GM12878 (cell line): ENCODE measurements at regions not wholly inside any gene's neighbourhood (a gene's known extent, or its start where the extent isn't known, plus 50 kb on each side); places are given as distances from the start of the nearest gene placed in this dataset.
"Not testable (repeated sequence)": the region's sequence is repeated elsewhere in the genome, so short reads cannot be mapped to it uniquely, and the experiment has no call there.

Source experiments
- ATAC-seq: fragments of 200-7000 bp; cut with Tn5 transposase; 3 replicates; pipeline ENCODE4 v1.9.1; 2020; ENCODE audit warnings: mild to moderate bottlenecking, moderate library complexity
- BruUV-seq: library from RNA; stranded (reverse); fragments of 400-500 nt; replicated peaks from 2 replicates; lab custom pipeline; 2021; lab: Mats Ljungman, UMichigan
- CTCF ChIA-PET: fragments of 300-600 bp; sonication (Branson Sonifier 250); formaldehyde crosslinking; extraction: SDS; loops from one replicate; lab custom pipeline; 2021; ENCODE audit warnings: inconsistent platforms; lab: Yijun Ruan, JAX
- POLR2A ChIA-PET: fragments of 350-600 bp; formaldehyde crosslinking; extraction: SDS; loops from one replicate; lab custom pipeline; 2021; ENCODE audit warnings: inconsistent platforms; lab: Charles Lee
- RAD21 ChIA-PET: fragments of 300-600 bp; sonication (Branson Sonifier 250); formaldehyde crosslinking; loops from one replicate; lab custom pipeline; 2023; ENCODE audit warnings: antibody characterized with exemption; ENCODE audit not compliant: unreplicated experiment; lab: Charles Lee
- SMC1A ChIA-PET: fragments of 300-600 bp; sonication (Branson Sonifier 250); formaldehyde crosslinking; loops from one replicate; lab custom pipeline; 2023; ENCODE audit not compliant: unreplicated experiment, uncharacterized antibody; lab: Charles Lee
- DNase-seq: peaks from one replicate; pipeline ENCODE4 v3.0.0-alpha.2; 2011; ENCODE audit warnings: low read depth, low spot score
- FAIRE-seq: peaks from 3 replicates; lab custom pipeline; 2011; peaks lifted over from hg19 to GRCh38; lab: Jason Lieb, UNC
- H2AFZ ChIP-seq: 2 replicates; pipeline ENCODE4 v1.6.0; 2011; ENCODE audit warnings: low read depth, low read length, control low read depth; ENCODE audit not compliant: control insufficient read depth
- H3K27ac ChIP-seq: 2 replicates; pipeline ENCODE4 v1.5.1; 2011; ENCODE audit warnings: control low read depth; ENCODE audit not compliant: control insufficient read depth, insufficient read depth
- H3K27me3 ChIP-seq, 2 experiments: replicated peaks in 1 of 2; 2 replicates each; pipeline versions ENCODE4 v1.6.0 to v1.6.1; 2011; ENCODE audit warnings: low read length in 1 of 2; ENCODE audit not compliant: control insufficient read depth in 2 of 2, insufficient read depth in 2 of 2
- H3K36me3 ChIP-seq, 2 experiments: 2 replicates each; pipeline ENCODE4 v1.5.1; 2011; ENCODE audit warnings: low read length in 1 of 2; ENCODE audit not compliant: control insufficient read depth in 2 of 2, insufficient read depth in 2 of 2
- H3K4me1 ChIP-seq: 2 replicates; pipeline ENCODE4 v1.6.1; 2011; ENCODE audit warnings: mild to moderate bottlenecking, low read length, moderate library complexity, mixed read lengths; ENCODE audit not compliant: control insufficient read depth, insufficient read depth
- H3K4me2 ChIP-seq: 2 replicates; pipeline ENCODE4 v1.6.0; 2011; ENCODE audit warnings: control low read depth; ENCODE audit not compliant: control insufficient read depth, insufficient read depth
- H3K4me3 ChIP-seq: fragments of 200-600 bp; sonication (generic); 2 replicates; pipeline ENCODE4 v1.5.1; 2016
- H3K79me2 ChIP-seq: 2 replicates; pipeline ENCODE4 v1.6.0; 2011; ENCODE audit warnings: low read length; ENCODE audit not compliant: control insufficient read depth, insufficient read depth
- H3K9ac ChIP-seq: 2 replicates; pipeline ENCODE4 v1.8.0; 2011; ENCODE audit warnings: low read length, control low read depth, mixed read lengths; ENCODE audit not compliant: control insufficient read depth, insufficient read depth
- H3K9me3 ChIP-seq: replicated peaks from 3 replicates; pipeline ENCODE4 v1.5.1; 2011; ENCODE audit warnings: mild to moderate bottlenecking, low read length; ENCODE audit not compliant: control insufficient read depth, insufficient read depth
- H4K20me1 ChIP-seq: 2 replicates; pipeline ENCODE4 v1.6.0; 2011; ENCODE audit not compliant: control insufficient read depth, insufficient read depth
- CTCF ChIP-seq, 3 experiments: IDR thresholded peaks in 2 of 3; conservative IDR thresholded peaks in 1 of 3; 2 replicates each; pipeline ENCODE4 v1.5.1; 2011; ENCODE audit warnings: low read depth in 3 of 3, low read length in 3 of 3, mild to moderate bottlenecking in 3 of 3, control low read depth in 2 of 3, moderate library complexity in 2 of 3, inconsistent platforms in 1 of 3, mixed read lengths in 1 of 3; ENCODE audit not compliant: control insufficient read depth in 2 of 3, insufficient read depth in 1 of 3; ENCODE audit errors: extremely low read depth in 1 of 3
- RAD21 ChIP-seq: IDR thresholded peaks from 2 replicates; pipeline ENCODE4 v1.6.1; 2011; ENCODE audit warnings: mild to moderate bottlenecking, low read depth, low read length, moderate library complexity; ENCODE audit not compliant: insufficient read depth
- SMC3 ChIP-seq: IDR thresholded peaks from 2 replicates; pipeline ENCODE4 v1.6.1; 2011; ENCODE audit warnings: low read length, improper control_type of control experiment, borderline replicate concordance
- WGBS: methylation state at CpG from one replicate; pipeline ENCODE4 v1.1.6; 2016; ENCODE audit warnings: low lambda C conversion rate; ENCODE audit not compliant: insufficient replicate concordance, insufficient coverage; ENCODE audit errors: missing lambda C conversion rate; 5-methylcytosine and 5-hydroxymethylcytosine counted together
- in situ Hi-C: fragments of 300-500 bp; cut with MboI; formaldehyde crosslinking; loops from 9 replicates; pipeline ENCODE4 v1.14.3; 2018; ENCODE audit warnings: mixed read lengths
- intact Hi-C: fragments of 100-400 bp; cut with micrococcal nuclease; formaldehyde crosslinking; loops from one replicate; pipeline ENCODE4 v1.14.2; 2022; ENCODE audit not compliant: unreplicated experiment

DNA sequence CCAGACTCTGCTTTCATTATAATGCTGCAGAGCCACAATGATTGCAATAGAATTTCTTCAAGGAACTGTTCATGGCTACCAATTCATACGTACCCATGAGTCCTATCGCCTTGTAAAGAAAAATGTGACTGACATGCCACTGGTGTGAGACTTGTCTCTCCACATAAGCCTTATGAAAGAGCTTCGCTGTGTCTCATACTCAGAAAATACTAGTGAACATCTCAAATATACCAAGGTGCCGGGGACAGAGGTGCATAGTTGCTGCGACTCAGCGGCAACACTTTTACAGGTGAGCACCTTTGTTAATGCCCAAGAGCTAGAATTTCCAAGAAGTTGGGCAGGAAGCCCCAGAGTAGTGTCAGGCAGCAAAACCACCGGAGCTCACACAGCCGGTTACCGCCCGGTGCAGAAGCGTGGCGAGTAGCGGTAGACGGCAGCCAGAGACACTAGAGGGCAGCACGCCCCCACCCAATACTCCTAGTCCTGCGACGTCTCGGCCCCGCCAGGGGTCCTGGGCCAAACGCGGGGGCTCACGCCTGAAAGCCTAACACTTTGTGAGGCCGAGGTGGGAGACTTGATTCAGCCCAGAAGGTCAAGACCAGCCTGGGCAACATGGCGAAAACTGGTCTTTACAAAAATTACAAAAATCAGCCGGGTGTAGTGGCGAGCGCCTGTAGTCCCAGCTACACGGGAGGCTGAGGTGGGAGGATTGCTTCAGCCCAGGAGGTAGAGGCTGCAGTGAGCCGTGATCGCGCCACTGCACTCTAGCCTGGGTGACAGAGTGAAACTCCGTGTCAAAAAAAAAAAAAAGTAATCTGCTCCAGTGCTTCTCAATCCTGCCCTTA, 50.5 kb upstream of the CCL21 start:
- POLR2A ChIA-PET, H3K4me1 ChIP-seq, H3K27ac ChIP-seq, in situ Hi-C loops, H3K4me3 ChIP-seq, H3K79me2 ChIP-seq, H2AFZ ChIP-seq, H3K9ac ChIP-seq, H3K27me3 ChIP-seq, H4K20me1 ChIP-seq, H3K36me3 ChIP-seq, BruUV-seq: not testable (repeated sequence)
- peak; percentile 85 for FAIRE-seq
- SMC1A ChIA-PET: interaction anchor here (0.6 to 2.0 kb wide), 4 partner anchors 12 to 499 kb away, joined by 3 to 5 read pairs (median 3); no protein-coding TSS in a partner anchor
- CTCF ChIA-PET: interaction anchor here (0.6 to 1.9 kb wide), 14 partner anchors 9 to 716 kb away, joined by 3 to 4 read pairs (median 3); partner anchors contain the start of gene FANCG
- intact Hi-C loops: loop anchor here (1.0 kb wide), 1 partner anchor 107 kb away; no protein-coding TSS in a partner anchor
- WGBS: 21% methylated on average over 32 of the region's 32 CpGs
- RAD21 ChIA-PET: interaction anchor here (0.9 to 1.3 kb wide), 3 partner anchors 138 to 793 kb away, joined by 3 to 6 read pairs (median 5); no protein-coding TSS in a partner anchor
- peak; percentile 49 for TF ChIP-seq RAD21
- TF ChIP-seq CTCF (IDR thresholded peaks at IDR 0.05 in 2 of 3, conservative IDR thresholded peaks at IDR 0.05 in 1 of 3; ENCODE audit: control insufficient read depth in 2 of 3, extremely low read depth in 1 of 3, insufficient read depth in 1 of 3, low read depth in 3 of 3, low read length in 3 of 3): peak; percentile 56 to 71 (median 69)
- TF ChIP-seq SMC3: peak; percentile 35; the same call in 1 of the 2 replicates
- TF ChIP-seq, all 136 proteins: peak for 3; not testable (repeated sequence) for 133
- peak; percentile 87 for ATAC-seq
- H3K4me2 ChIP-seq, DNase-seq, H3K9me3 ChIP-seq: not testable (repeated sequence)
